HEK293 (cell line): ENCODE measurements at regions not wholly inside any gene's neighbourhood (a gene's known extent, or its start where the extent isn't known, plus 50 kb on each side); places are given as distances from the start of the nearest gene placed in this dataset.
"Not testable (repeated sequence)": the region's sequence is repeated elsewhere in the genome, so short reads cannot be mapped to it uniquely, and the experiment has no call there.

Experiments
- RBAK ChIP-seq: fragments of 450-650 bp; formaldehyde crosslinking; IDR thresholded peaks from 2 replicates; pipeline ENCODE4 v1.5.1; 2016; ENCODE audit warnings: missing biosample characterization, missing genetic modification characterization
- YY1 ChIP-seq: fragments of 450-650 bp; formaldehyde crosslinking; IDR thresholded peaks from 2 replicates; pipeline ENCODE4 v1.5.1; 2018; ENCODE audit warnings: missing biosample characterization, missing genetic modification characterization
- ZBTB7A ChIP-seq: fragments of 450-650 bp; formaldehyde crosslinking; IDR thresholded peaks from 2 replicates; pipeline ENCODE4 v1.5.1; 2016; ENCODE audit warnings: low read depth, missing biosample characterization, missing genetic modification characterization
- ZNF239 ChIP-seq: fragments of 450-650 bp; formaldehyde crosslinking; IDR thresholded peaks from 2 replicates; pipeline ENCODE4 v1.5.1; 2016; ENCODE audit warnings: missing biosample characterization, missing genetic modification characterization
- ZNF24 ChIP-seq: fragments of 450-650 bp; formaldehyde crosslinking; IDR thresholded peaks from 2 replicates; pipeline ENCODE4 v1.5.1; 2016; ENCODE audit warnings: missing biosample characterization, missing genetic modification characterization
- ZNF76 ChIP-seq: fragments of 450-650 bp; formaldehyde crosslinking; IDR thresholded peaks from 2 replicates; pipeline ENCODE4; 2016; ENCODE audit warnings: low read depth, missing biosample characterization, missing genetic modification characterization, borderline replicate concordance
- TF ChIP-seq, protein P1 (sequence below): fragments of 450-650 bp; formaldehyde crosslinking; IDR thresholded peaks from 2 replicates; pipeline ENCODE4 v1.5.1; 2016; ENCODE audit warnings: missing biosample characterization, missing genetic modification characterization
- TF ChIP-seq, protein P2 (sequence below): fragments of 450-650 bp; formaldehyde crosslinking; IDR thresholded peaks from 2 replicates; pipeline ENCODE4 v1.5.1; 2016; ENCODE audit warnings: missing biosample characterization, missing genetic modification characterization, low read depth
- TF ChIP-seq, protein P3 (sequence below): fragments of 450-650 bp; formaldehyde crosslinking; IDR thresholded peaks from 2 replicates; pipeline ENCODE4 v1.5.1; 2016; ENCODE audit warnings: missing biosample characterization, missing genetic modification characterization

DNA sequence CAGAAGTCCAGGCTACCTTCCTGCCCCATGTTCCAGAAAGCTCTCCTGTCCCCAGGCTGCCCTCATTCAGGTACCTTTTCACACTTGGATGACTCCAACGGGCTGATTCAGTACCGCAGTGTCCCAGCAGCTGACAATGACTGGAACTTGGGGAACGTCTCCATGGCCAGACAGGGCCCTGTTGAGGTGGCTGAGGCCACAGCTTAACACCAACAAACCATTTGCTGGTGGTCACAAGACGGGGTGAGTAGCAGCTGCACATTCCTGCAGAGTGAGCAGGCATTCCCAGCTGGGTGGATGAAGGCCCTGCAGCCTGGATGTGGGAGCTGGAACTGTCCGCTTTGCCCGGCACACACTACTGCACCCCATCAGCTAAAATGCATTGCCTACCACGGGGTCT lies 4481.3 kb upstream of the TPTE start:
- TF ChIP-seq, protein P1, sequence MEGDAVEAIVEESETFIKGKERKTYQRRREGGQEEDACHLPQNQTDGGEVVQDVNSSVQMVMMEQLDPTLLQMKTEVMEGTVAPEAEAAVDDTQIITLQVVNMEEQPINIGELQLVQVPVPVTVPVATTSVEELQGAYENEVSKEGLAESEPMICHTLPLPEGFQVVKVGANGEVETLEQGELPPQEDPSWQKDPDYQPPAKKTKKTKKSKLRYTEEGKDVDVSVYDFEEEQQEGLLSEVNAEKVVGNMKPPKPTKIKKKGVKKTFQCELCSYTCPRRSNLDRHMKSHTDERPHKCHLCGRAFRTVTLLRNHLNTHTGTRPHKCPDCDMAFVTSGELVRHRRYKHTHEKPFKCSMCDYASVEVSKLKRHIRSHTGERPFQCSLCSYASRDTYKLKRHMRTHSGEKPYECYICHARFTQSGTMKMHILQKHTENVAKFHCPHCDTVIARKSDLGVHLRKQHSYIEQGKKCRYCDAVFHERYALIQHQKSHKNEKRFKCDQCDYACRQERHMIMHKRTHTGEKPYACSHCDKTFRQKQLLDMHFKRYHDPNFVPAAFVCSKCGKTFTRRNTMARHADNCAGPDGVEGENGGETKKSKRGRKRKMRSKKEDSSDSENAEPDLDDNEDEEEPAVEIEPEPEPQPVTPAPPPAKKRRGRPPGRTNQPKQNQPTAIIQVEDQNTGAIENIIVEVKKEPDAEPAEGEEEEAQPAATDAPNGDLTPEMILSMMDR (tag by site-specific recombination), result not testable (repeated sequence)
- TF ChIP-seq ZNF239 (tag by site-specific recombination); YY1 (tag by site-specific recombination); ZNF76 (tag by site-specific recombination); RBAK; ZBTB7A (tag by site-specific recombination); ZNF24 (tag by site-specific recombination): not testable (repeated sequence)
- TF ChIP-seq, protein P2, sequence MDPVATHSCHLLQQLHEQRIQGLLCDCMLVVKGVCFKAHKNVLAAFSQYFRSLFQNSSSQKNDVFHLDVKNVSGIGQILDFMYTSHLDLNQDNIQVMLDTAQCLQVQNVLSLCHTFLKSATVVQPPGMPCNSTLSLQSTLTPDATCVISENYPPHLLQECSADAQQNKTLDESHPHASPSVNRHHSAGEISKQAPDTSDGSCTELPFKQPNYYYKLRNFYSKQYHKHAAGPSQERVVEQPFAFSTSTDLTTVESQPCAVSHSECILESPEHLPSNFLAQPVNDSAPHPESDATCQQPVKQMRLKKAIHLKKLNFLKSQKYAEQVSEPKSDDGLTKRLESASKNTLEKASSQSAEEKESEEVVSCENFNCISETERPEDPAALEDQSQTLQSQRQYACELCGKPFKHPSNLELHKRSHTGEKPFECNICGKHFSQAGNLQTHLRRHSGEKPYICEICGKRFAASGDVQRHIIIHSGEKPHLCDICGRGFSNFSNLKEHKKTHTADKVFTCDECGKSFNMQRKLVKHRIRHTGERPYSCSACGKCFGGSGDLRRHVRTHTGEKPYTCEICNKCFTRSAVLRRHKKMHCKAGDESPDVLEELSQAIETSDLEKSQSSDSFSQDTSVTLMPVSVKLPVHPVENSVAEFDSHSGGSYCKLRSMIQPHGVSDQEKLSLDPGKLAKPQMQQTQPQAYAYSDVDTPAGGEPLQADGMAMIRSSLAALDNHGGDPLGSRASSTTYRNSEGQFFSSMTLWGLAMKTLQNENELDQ (tag by site-specific recombination), result not testable (repeated sequence)
- TF ChIP-seq, protein P3, sequence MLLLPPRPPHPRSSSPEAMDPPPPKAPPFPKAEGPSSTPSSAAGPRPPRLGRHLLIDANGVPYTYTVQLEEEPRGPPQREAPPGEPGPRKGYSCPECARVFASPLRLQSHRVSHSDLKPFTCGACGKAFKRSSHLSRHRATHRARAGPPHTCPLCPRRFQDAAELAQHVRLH (tag by site-specific recombination), result not testable (repeated sequence)
